Midbrain (tissue), 1 donor: ENCODE measurements at regions not wholly inside any gene's neighbourhood (a gene's known extent, or its start where the extent isn't known, plus 50 kb on each side); places are given as distances from the start of the nearest gene placed in this dataset.

Experiments used
- DNase-seq: peaks from one replicate; lab custom pipeline; 2025; lab: John Stamatoyannopoulos, UW

- DNase-seq = no peak
Observed at GRCh38 chr9:134275375-134275774, 50.9 kb upstream of the RXRA start.

GRCh38 chr9:134276453-134277245, 49.6 kb upstream of the RXRA start:
- DNase-seq = no peak
